OCI-LY1 (cell line): ENCODE measurements at regions not wholly inside any gene's neighbourhood (a gene's known extent, or its start where the extent isn't known, plus 50 kb on each side); places are given as distances from the start of the nearest gene placed in this dataset.

Experiments used
- H2AFZ ChIP-seq: fragments of 200-600 bp; sonication (generic), shearing (Covaris generic); 2 replicates; pipeline ENCODE4 v1.6.0; 2014; ENCODE audit warnings: antibody characterized with exemption, mild to moderate bottlenecking, low read length
- H3F3A ChIP-seq: fragments of 200-600 bp; sonication (generic), shearing (Covaris generic); 2 replicates; pipeline ENCODE4 v1.6.0; 2014; ENCODE audit warnings: mild to moderate bottlenecking, antibody characterized with exemption, low read length, moderate library complexity; ENCODE audit not compliant: insufficient read depth
- H3K27ac ChIP-seq: fragments of 200-600 bp; sonication (generic); 2 replicates; pipeline ENCODE4 v1.5.1; 2014; ENCODE audit warnings: low read length, mixed run types, mild to moderate bottlenecking, low read depth; ENCODE audit not compliant: poor library complexity, severe bottlenecking
- H3K27me3 ChIP-seq: fragments of 200-600 bp; sonication (generic); 2 replicates; pipeline ENCODE4 v1.6.0; 2014; ENCODE audit warnings: antibody characterized with exemption, mild to moderate bottlenecking, low read length, moderate library complexity; ENCODE audit not compliant: insufficient read depth
- H3K36me3 ChIP-seq: fragments of 200-600 bp; sonication (generic); 2 replicates; pipeline ENCODE4 v1.6.1; 2014; ENCODE audit warnings: mild to moderate bottlenecking, antibody characterized with exemption, low read length, moderate library complexity, mixed read lengths; ENCODE audit not compliant: insufficient read depth
- H3K4me1 ChIP-seq: fragments of 200-600 bp; sonication (generic); 2 replicates; pipeline ENCODE4 v1.5.1; 2014; ENCODE audit warnings: mild to moderate bottlenecking, low read length, moderate library complexity; ENCODE audit not compliant: insufficient read depth, severe bottlenecking
- H3K4me2 ChIP-seq: fragments of 200-600 bp; sonication (generic), shearing (Covaris generic); 2 replicates; pipeline ENCODE4 v1.6.1; 2014; ENCODE audit warnings: low read length
- H3K4me3 ChIP-seq: fragments of 200-600 bp; sonication (generic); 2 replicates; pipeline ENCODE4 v1.5.1; 2014; ENCODE audit warnings: low read length, low read depth, mild to moderate bottlenecking, mixed read lengths; ENCODE audit not compliant: poor library complexity, severe bottlenecking
- H3K79me2 ChIP-seq: fragments of 200-600 bp; shearing (Covaris generic); 2 replicates; pipeline ENCODE4 v1.6.1; 2016; ENCODE audit warnings: mixed run types, low read length, mixed read lengths; ENCODE audit not compliant: insufficient read depth
- H3K9ac ChIP-seq: fragments of 200-600 bp; sonication (generic), shearing (Covaris generic); 2 replicates; pipeline ENCODE4 v1.6.1; 2014; ENCODE audit warnings: mild to moderate bottlenecking, low read length, mixed read lengths
- H3K9me2 ChIP-seq: fragments of 200-600 bp; sonication (generic), shearing (Covaris generic); 2 replicates; pipeline ENCODE4 v1.6.1; 2014; ENCODE audit warnings: low read depth, mild to moderate bottlenecking, low read length, mixed read lengths
- H3K9me3 ChIP-seq: fragments of 200-600 bp; shearing (Covaris generic); 2 replicates; pipeline ENCODE4 v1.6.1; 2014; ENCODE audit warnings: low read length, mixed read lengths
- H4K20me1 ChIP-seq: fragments of 200-600 bp; sonication (generic), shearing (Covaris generic); 2 replicates; pipeline ENCODE4 v1.6.0; 2016; ENCODE audit warnings: mild to moderate bottlenecking, low read length; ENCODE audit not compliant: insufficient read depth
- CTCF ChIP-seq: fragments of 200-600 bp; sonication (generic), shearing (Covaris generic); IDR thresholded peaks from 2 replicates; pipeline ENCODE4 v1.5.1; 2017; ENCODE audit warnings: mild to moderate bottlenecking, antibody characterized with exemption, low read length, moderate library complexity, mixed read lengths
- EZH2 ChIP-seq: fragments of 200-600 bp; sonication (generic), shearing (Covaris generic); IDR thresholded peaks from 2 replicates; pipeline ENCODE4 v1.8.0; 2017; ENCODE audit warnings: borderline replicate concordance, mixed run types, mild to moderate bottlenecking, antibody characterized with exemption, low read length, moderate library complexity, mixed read lengths

- no peak overlapping the region for H3K27ac ChIP-seq
- no peak overlapping the region for H2AFZ ChIP-seq
- H3K9me2 ChIP-seq = no peaks in the 10 kb centered on the region
- no peaks in the 10 kb centered on the region for H3F3A ChIP-seq
- no peaks in the 10 kb centered on the region for H3K9me3 ChIP-seq
- no peaks in the 10 kb centered on the region for H3K36me3 ChIP-seq
- no peak overlapping the region for H3K9ac ChIP-seq
- H3K4me1 ChIP-seq = no peaks in the 10 kb centered on the region
- no peak overlapping the region for H3K4me3 ChIP-seq
- H4K20me1 ChIP-seq = no peaks in the 10 kb centered on the region
- H3K79me2 ChIP-seq = no peaks in the 10 kb centered on the region
- no peak overlapping the region for H3K4me2 ChIP-seq
- H3K27me3 ChIP-seq = no peaks in the 10 kb centered on the region
- TF ChIP-seq CTCF = no peak
- TF ChIP-seq EZH2 = no peak
Observed at GRCh38 chr4:111120191-111120590, 497.3 kb upstream of the PITX2 start.

GRCh38 chr4:111126340-111126739 lies 503.5 kb upstream of the PITX2 start:
- Histone ChIP-seq H3K4me1 (no peaks in the 10 kb centered on the region), H4K20me1 (no peaks in the 10 kb centered on the region), H3K9me2 (no peaks in the 10 kb centered on the region), H3K9ac (no peak overlapping the region), H2AFZ (no peak overlapping the region), H3F3A (no peaks in the 10 kb centered on the region), H3K79me2 (no peaks in the 10 kb centered on the region), H3K4me3 (no peak overlapping the region), H3K27ac (no peak overlapping the region), H3K9me3 (no peaks in the 10 kb centered on the region), H3K36me3 (no peaks in the 10 kb centered on the region), H3K27me3 (no peaks in the 10 kb centered on the region), H3K4me2 (no peak overlapping the region)
- no peak for TF ChIP-seq EZH2
- no peak for TF ChIP-seq CTCF

GRCh38 chr4:111127841-111128240 lies 505.0 kb upstream of the PITX2 start:
- Histone ChIP-seq H4K20me1 (no peaks in the 10 kb centered on the region), H3K9me2 (no peaks in the 10 kb centered on the region), H3K27me3 (no peaks in the 10 kb centered on the region), H3K9me3 (no peaks in the 10 kb centered on the region), H3K36me3 (no peaks in the 10 kb centered on the region), H3K27ac (no peak overlapping the region), H3K79me2 (no peaks in the 10 kb centered on the region), H3K9ac (no peak overlapping the region), H2AFZ (no peak overlapping the region), H3K4me1 (no peaks in the 10 kb centered on the region), H3K4me3 (no peak overlapping the region), H3K4me2 (no peak overlapping the region), H3F3A (no peaks in the 10 kb centered on the region)
- TF ChIP-seq CTCF (no peak), EZH2 (no peak)
